ENCODE measurements at regions not wholly inside any gene's neighbourhood (a gene's known extent, or its start where the extent isn't known, plus 50 kb on each side); places are given as distances from the start of the nearest gene placed in this dataset.
"Not testable (repeated sequence)": the region's sequence is repeated elsewhere in the genome, so short reads cannot be mapped to it uniquely, and the experiment has no call there.

- DNase-seq (ENCODE audit: low read depth in 2 of 2), result no peak
Measured at GRCh38 chr4:43435291-43435690, 542.8 kb downstream of the GRXCR1 start.

DNA sequence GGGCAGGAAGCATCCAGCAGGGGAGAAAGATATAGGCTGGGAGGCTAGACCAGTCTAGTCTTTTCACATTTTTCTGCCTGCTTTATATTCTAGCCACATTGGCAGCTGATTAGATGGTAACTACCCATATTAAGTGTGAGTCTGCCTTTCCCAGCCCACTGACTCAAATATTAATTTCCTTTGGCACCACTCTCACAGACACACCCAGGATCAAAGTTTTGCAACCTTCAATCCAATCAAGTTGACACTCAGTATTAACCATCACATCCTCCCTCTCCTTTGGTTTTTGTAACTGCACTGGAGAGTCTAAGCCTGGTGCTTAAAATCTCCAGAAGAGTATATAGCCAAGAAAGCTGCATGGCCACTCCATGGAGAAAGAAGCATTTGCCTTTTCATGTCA, 560.4 kb downstream of the GRXCR1 start:
- no peak for DNase-seq (ENCODE audit: low read depth in 2 of 2)

- DNase-seq (ENCODE audit: low read depth in 2 of 2), result no peak
Measured at GRCh38 chr4:43456383-43456782, 563.9 kb downstream of the GRXCR1 start.

- no peak for DNase-seq (ENCODE audit: low read depth in 2 of 2)
Measured at GRCh38 chr4:43457866-43458265, 565.4 kb downstream of the GRXCR1 start.

DNA sequence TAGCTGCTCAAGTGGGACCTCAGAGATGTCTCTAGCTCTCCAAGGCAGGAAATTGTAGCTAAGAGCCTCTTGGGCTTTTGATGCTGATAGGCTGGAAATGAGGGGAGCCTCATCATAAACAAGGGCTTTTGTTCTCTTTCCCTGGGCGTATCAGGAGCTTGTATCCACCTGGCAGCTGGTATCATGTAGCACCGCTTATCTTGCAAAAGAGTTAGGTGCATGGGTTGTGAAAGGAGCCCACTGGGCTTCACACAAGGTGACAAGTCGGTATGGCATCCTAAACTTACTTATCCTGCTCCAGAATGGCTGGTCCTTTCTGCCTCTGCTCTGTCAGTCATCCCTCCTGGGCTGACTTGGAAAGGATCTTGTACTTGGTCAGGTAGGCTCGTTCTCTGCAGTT, 565.8 kb downstream of the GRXCR1 start:
- DNase-seq (ENCODE audit: low read depth in 2 of 2), result no peak

DNA sequence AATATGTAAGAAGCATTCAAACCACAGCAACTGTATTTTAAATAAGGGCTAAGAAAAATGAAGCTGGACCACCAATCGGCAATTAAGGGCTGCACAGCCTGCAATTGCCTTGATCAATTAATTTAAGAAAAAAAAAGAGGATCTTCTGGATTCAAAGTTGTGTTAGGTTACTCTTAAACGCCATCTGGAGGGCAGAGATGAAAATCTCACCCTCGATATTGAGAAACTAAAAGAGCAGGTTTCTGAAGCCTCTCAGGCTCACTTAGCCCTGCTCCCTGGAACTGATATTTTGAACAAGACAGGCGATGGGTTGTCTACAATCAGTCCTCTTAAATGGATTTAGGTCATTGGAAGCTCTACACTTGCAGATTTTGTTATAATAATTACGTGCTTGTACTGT, 579.4 kb downstream of the GRXCR1 start:
- DNase-seq (ENCODE audit: low read depth in 2 of 2), result no peak

- DNase-seq (ENCODE audit: low read depth in 2 of 2), result no peak
Measured at GRCh38 chr4:43481526-43481925, 589.0 kb downstream of the GRXCR1 start.

- DNase-seq (ENCODE audit: low read depth in 2 of 2), result no peak
Measured at GRCh38 chr4:43485196-43485595, 592.7 kb downstream of the GRXCR1 start.

DNA sequence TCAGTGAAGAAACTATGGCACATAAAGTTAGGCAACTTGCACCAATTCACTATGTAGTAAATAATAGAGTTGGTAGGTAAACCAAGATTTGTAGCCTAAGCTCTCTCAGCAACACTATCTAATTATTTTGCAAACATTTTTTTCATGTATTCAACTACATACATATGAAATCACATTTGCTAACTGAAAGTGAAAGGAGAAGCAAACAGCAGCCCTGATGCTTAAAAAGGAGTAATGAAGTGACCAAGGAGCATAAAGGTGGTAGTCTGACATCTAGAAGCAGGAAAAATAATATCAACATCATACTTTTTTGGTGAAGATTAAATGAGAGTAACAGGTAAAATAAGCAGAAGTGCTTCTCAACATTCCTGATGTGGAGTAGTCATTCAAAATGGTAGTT, 603.7 kb downstream of the GRXCR1 start:
- DNase-seq (ENCODE audit: low read depth in 2 of 2), result no peak

GRCh38 chr4:43496602-43497001, 604.1 kb downstream of the GRXCR1 start:
- DNase-seq (ENCODE audit: low read depth in 2 of 2), result no peak

DNA sequence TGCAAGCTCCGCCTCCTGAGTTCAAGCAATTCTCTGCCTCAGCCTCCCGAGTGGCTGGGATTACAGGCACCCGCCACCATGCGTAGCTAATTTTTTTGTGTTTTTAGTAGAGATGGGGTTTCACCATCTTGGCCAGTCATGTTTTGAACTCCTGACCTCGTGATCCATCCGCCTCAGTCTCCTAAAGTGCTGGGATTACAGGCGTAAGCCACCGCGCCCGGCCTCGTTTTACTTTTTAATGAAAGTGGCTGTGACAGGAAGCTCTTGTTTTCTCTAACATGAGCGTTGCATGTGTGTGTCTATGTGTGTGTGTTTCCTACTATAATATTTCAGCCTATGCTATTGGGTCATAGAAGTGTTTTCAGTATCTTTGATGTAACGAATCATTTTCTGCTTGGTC, 613.3 kb downstream of the GRXCR1 start:
- DNase-seq (ENCODE audit: low read depth in 2 of 2), result not testable (repeated sequence)

DNA sequence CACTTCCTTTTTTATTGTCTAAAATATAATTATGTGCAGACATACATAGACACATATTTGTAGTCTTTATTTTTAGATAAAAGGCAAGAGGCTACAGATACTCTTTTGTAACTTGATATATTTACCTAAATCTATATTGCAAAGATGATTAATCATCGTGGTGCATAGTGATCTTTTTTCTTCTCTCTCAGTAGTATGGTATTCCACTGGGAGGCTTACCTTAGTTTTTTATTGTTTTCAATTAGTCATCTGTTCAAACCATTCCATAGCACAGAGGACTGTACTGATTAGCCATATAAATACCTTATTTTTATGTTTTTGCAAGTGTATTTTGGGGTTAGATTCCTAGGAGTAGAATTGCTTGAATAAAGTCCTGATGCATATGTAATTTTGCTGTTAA, 619.7 kb downstream of the GRXCR1 start:
- no peak for DNase-seq (ENCODE audit: low read depth in 2 of 2)

GRCh38 chr4:43525646-43526045, 633.1 kb downstream of the GRXCR1 start:
- DNase-seq (ENCODE audit: low read depth in 2 of 2), result no peak

- no peak for DNase-seq (ENCODE audit: low read depth in 2 of 2)
Measured at GRCh38 chr4:43547561-43547960, 655.0 kb downstream of the GRXCR1 start.

GRCh38 chr4:43550981-43551627, 658.6 kb downstream of the GRXCR1 start:
- DNase-seq (ENCODE audit: low read depth in 2 of 2), result no peak

GRCh38 chr4:43556262-43556661, 663.7 kb downstream of the GRXCR1 start:
- no peak for DNase-seq (ENCODE audit: low read depth in 2 of 2)

DNA sequence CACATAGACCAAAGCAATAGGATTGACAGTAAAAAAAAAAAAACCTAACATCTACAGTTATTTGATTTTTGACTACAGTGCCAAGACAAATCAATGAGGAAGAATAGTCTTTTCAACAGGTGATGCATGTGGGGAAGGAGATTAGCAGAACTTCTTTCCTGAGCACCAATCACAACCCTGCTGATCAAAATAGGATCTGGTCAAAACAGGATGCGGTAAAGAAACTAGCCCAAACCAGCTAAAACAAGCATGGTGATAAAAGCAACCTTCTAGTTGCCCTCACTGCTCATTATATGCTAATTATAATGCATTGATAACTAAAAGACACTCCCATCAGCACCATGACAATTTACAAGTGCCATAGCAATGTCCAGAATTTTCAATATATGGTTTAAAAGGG, 667.5 kb downstream of the GRXCR1 start:
- DNase-seq (ENCODE audit: low read depth in 2 of 2), result no peak

DNA sequence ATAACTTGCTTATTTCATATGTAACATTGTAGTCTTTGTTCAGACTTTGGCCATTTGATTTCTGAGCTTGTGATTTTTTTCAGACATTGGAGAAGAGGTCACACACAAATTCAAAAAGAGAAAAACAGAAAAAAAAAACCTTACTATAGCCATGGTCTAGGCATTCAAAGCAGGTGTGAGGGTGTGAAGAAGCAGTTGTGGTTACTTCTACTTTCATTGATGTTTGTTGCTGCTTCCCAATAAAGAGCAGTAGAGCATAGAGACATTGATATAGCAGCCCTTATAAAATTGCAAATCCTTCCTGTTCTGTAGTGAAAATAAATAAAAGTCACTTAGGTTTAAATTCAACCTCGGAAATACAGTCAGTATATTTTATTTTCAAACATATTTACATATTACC, 671.6 kb downstream of the GRXCR1 start:
- DNase-seq (ENCODE audit: low read depth in 2 of 2), result no peak

DNA sequence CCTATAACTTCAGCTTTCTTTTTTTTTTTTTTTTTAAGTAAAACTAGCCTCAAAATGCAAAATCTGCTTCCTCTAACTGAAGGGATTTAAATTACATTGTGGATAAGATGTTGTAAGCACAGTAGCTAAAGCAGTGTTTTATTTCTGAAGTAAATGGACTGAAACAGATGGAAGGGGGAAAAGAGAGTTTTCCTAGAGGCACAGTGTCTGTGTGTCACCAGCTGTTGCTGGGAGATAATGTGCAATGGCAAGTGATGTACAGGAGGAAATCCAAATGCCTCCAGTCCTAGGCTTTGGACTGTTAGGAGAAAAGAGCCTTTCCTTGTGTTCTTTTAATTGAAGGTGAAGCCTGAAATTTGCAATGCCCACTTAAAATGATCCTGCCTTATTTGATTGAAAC, 672.1 kb downstream of the GRXCR1 start:
- no peak for DNase-seq (ENCODE audit: low read depth in 2 of 2)

- no peak for DNase-seq (ENCODE audit: low read depth in 2 of 2)
Measured at GRCh38 chr4:43567644-43568043, 675.1 kb downstream of the GRXCR1 start.

DNA sequence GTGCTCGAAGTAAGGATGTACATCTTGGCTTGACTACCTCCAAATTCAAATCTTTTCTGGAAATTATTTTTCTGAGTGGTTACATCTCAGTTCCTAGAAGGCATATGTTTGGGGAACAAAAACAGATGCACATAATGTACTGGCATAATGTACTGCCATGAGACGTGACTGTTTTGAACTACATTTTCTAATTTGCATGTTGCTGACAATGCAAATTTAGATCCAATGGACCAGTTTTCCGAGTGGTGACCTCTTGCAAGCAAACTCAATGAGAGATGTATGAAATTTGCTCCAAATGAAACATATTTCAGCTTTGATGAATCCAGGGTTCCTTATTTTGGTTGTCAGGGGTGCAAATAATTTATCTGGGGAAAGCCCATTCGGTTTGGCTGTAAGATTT, 694.3 kb downstream of the GRXCR1 start:
- DNase-seq (ENCODE audit: low read depth in 2 of 2), result no peak

DNA sequence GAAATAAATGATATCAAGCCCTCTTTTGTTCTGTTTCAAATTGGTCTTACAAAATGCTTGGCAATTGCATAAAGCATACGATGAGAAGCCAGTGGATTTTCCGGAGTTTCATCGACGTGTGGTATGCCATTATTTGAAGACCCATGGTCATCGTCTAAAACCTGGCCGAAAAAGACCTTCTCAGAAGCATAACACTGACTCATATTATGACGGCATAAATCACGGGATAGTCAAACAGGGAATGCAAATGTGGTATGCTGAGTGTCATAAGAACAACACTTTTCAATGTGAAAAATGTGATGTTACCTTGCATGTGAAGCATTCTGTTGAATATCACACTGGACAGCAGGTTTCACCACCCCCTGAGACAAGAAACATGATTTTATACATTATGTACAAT, 695.2 kb downstream of the GRXCR1 start:
- DNase-seq (ENCODE audit: low read depth in 2 of 2), result no peak

DNA sequence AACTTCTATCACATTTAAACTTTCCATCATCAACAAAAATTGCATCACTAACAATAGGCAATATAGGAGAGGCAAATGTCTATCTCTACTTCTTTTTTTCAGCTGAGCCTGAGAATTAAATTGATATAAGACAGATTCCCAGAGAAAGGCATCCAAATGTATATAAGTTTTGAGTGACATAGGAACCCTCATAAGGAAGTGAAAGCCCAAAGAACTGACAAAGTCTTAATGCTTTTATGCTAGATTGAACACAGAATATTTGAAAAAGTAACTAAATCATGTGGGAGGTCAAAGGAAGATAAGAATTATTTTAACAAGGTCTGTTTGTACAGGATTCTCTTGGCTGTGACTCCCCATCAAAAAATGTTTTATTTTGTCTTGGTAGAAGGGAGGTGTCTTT, 714.9 kb downstream of the GRXCR1 start:
- no peak for DNase-seq (ENCODE audit: low read depth in 2 of 2)

- no peak for DNase-seq (ENCODE audit: low read depth in 2 of 2)
Measured at GRCh38 chr4:43607827-43608461, 715.4 kb downstream of the GRXCR1 start.

Measured in stimulated activated CD4-positive, alpha-beta T cell treated with anti-CD3 and anti-CD28 coated beads, Interleukin-1b, Interleukin-23, amount 100 ng/mL, for 4 hours (primary cell).